Erythroblast (primary cell): ENCODE measurements at regions not wholly inside any gene's neighbourhood (a gene's known extent, or its start where the extent isn't known, plus 50 kb on each side); places are given as distances from the start of the nearest gene placed in this dataset.

Experiments
- GATA1 ChIP-seq: IDR thresholded peaks from 2 replicates; pipeline ENCODE4 v1.6.1; 2011; ENCODE audit warnings: low read depth, mild to moderate bottlenecking, control low read depth, low read length, moderate library complexity
- POLR2A ChIP-seq: IDR thresholded peaks from 2 replicates; pipeline ENCODE4 v1.6.1; 2011; ENCODE audit warnings: mild to moderate bottlenecking, low read length

DNA sequence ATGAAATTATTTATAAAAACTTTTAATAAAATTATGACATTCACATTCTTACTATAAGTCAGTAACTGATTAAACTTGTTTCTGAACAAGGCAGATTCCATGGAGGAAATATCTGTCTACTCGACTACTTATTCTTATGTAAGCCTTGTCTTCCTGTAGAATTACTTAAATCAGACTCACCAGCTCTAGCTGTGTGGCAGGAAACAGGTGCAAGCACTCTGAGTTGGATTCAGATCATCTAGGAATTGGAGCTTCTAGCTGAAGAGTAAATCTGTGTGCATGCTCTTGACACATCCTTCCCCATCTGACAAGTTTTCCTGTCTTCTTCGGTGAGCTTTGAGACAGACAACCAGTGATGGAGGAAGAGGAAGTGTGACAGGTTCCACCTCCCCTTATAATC is 284.7 kb downstream of the TRIB2 start:
- TF ChIP-seq POLR2A (no peak), GATA1 (no peak)
